PC-9 (cell line): ENCODE measurements at regions not wholly inside any gene's neighbourhood (a gene's known extent, or its start where the extent isn't known, plus 50 kb on each side); places are given as distances from the start of the nearest gene placed in this dataset.

Source experiments
- BruUV-seq: library from RNA; stranded (reverse); fragments of 400-500 nt; replicated peaks from 2 replicates; lab custom pipeline; 2021; lab: Mats Ljungman, UMichigan
- CTCF ChIA-PET: fragments of 300-600 bp; sonication (Branson Sonifier 250); formaldehyde crosslinking; loops from one replicate; lab custom pipeline; 2022; ENCODE audit warnings: antibody characterized with exemption; lab: Charles Lee
- POLR2A ChIA-PET: fragments of 300-600 bp; sonication (Branson Sonifier 250); formaldehyde crosslinking; loops from one replicate; lab custom pipeline; 2022; ENCODE audit warnings: antibody characterized with exemption; ENCODE audit not compliant: unreplicated experiment; lab: Charles Lee
- DNase-seq, 2 experiments: peaks; one replicate each; pipeline versions ENCODE4 v3.0.0 to v3.0.0-alpha.2; 2015 to 2022; ENCODE audit warnings: mixed read lengths in 1 of 2
- H2AFZ ChIP-seq: fragments of 200-600 bp; sonication (generic); 2 replicates; pipeline ENCODE4 v1.8.1; 2017; ENCODE audit warnings: antibody characterized with exemption
- H3F3A ChIP-seq: fragments of 200-600 bp; sonication (generic); 2 replicates; pipeline ENCODE4 v1.8.1; 2017; ENCODE audit warnings: antibody characterized with exemption, mild to moderate bottlenecking, low read depth; ENCODE audit not compliant: insufficient read depth
- H3K27ac ChIP-seq: fragments of 200-600 bp; sonication (generic); 2 replicates; pipeline ENCODE4 v1.6.1; 2016; ENCODE audit warnings: mixed run types
- H3K27me3 ChIP-seq: fragments of 200-600 bp; sonication (generic); 2 replicates; pipeline ENCODE4 v1.6.1; 2016; ENCODE audit warnings: low read depth, mixed run types; ENCODE audit not compliant: insufficient read depth
- H3K36me3 ChIP-seq: fragments of 200-600 bp; sonication (generic); 2 replicates; pipeline ENCODE4 v1.6.1; 2016; ENCODE audit warnings: low read depth, mixed run types
- H3K4me1 ChIP-seq: fragments of 200-600 bp; sonication (generic); replicated peaks from 2 replicates; pipeline ENCODE4 v1.6.1; 2016; ENCODE audit warnings: mixed run types; ENCODE audit not compliant: insufficient read depth
- H3K4me2 ChIP-seq: fragments of 200-600 bp; sonication (generic); 2 replicates; pipeline ENCODE4 v1.6.1; 2017; ENCODE audit warnings: mixed run types
- H3K4me3 ChIP-seq: fragments of 200-600 bp; sonication (generic); 2 replicates; pipeline ENCODE4 v1.6.1; 2016; ENCODE audit warnings: mixed run types
- H3K79me2 ChIP-seq: fragments of 200-600 bp; sonication (generic); 2 replicates; pipeline ENCODE4 v1.6.1; 2017; ENCODE audit warnings: low read depth, mixed run types
- H3K9me2 ChIP-seq: fragments of 200-600 bp; sonication (generic); 2 replicates; pipeline ENCODE4 v1.8.1; 2017; ENCODE audit warnings: mild to moderate bottlenecking; ENCODE audit not compliant: insufficient read depth
- H3K9me3 ChIP-seq: fragments of 200-600 bp; sonication (generic); 2 replicates; pipeline ENCODE4 v1.8.1; 2016; ENCODE audit warnings: low read depth; ENCODE audit not compliant: insufficient read depth
- H4K20me1 ChIP-seq: fragments of 200-600 bp; sonication (generic); 2 replicates; pipeline ENCODE4 v1.8.1; 2017; ENCODE audit not compliant: insufficient read depth
- CTCF ChIP-seq: fragments of 200-600 bp; sonication (generic); conservative IDR thresholded peaks from 2 replicates; pipeline ENCODE4 v1.6.1; 2017; ENCODE audit warnings: mixed run types, antibody characterized with exemption, mild to moderate bottlenecking, moderate library complexity
- EZH2 ChIP-seq: fragments of 200-600 bp; sonication (generic); IDR thresholded peaks from 2 replicates; pipeline ENCODE4 v1.8.0; 2017; ENCODE audit warnings: antibody characterized with exemption, low read depth
- intact Hi-C: fragments of 100-400 bp; cut with micrococcal nuclease; formaldehyde crosslinking; loops from one replicate; pipeline ENCODE4 v1.10.0; 2022; ENCODE audit not compliant: unreplicated experiment

GRCh38 chr12:13342971-13343370, 146.4 kb downstream of the EMP1 start:
- Histone ChIP-seq H4K20me1 (no peaks in the 10 kb centered on the region), H2AFZ (no peak overlapping the region), H3K9me2 (no peaks in the 10 kb centered on the region), H3K4me3 (no peak overlapping the region), H3K79me2 (no peaks in the 10 kb centered on the region), H3F3A (peaks cover 19% of the 10 kb centered on the region), H3K27ac (no peak overlapping the region), H3K36me3 (no peaks in the 10 kb centered on the region), H3K4me2 (no peak overlapping the region), H3K27me3 (no peaks in the 10 kb centered on the region), H3K4me1 (peaks cover 30% of the 10 kb centered on the region), H3K9me3 (peaks cover 4% of the 10 kb centered on the region; the same call in 1 of the 2 replicates)
- TF ChIP-seq CTCF (no peak), EZH2 (no peak)
- intact Hi-C loops: no loop called here
- DNase-seq: no peak
- BruUV-seq: no TSS peak
- ChIA-PET POLR2A (no interaction called here), CTCF (no interaction called here)

- H2AFZ ChIP-seq: no peak overlapping the region
- intact Hi-C loops: no loop called here
Observed at GRCh38 chr12:13340149-13340548, 143.6 kb downstream of the EMP1 start.

GRCh38 chr12:13339538-13339937, 143.0 kb downstream of the EMP1 start:
- intact Hi-C loops: no loop called here
- Histone ChIP-seq H3K4me1 (peaks cover 19% of the 10 kb centered on the region), H3K79me2 (no peaks in the 10 kb centered on the region), H3K36me3 (no peaks in the 10 kb centered on the region), H3K27ac (peak overlapping the region; percentile 93), H3F3A (peaks cover 15% of the 10 kb centered on the region), H3K9me2 (no peaks in the 10 kb centered on the region), H3K9me3 (peaks cover 4% of the 10 kb centered on the region; the same call in 1 of the 2 replicates), H3K4me2 (peak overlapping the region; percentile 48), H2AFZ (no peak overlapping the region), H4K20me1 (no peaks in the 10 kb centered on the region), H3K4me3 (no peak overlapping the region), H3K27me3 (no peaks in the 10 kb centered on the region)
- ChIA-PET CTCF (interaction anchor here (0.8 kb wide), 1 partner anchor 84 kb away, joined by 3 read pairs; no protein-coding TSS in a partner anchor), POLR2A (interaction anchor here (0.5 kb wide), 1 partner anchor 143 kb away, joined by 5 read pairs; the partner anchor contains the start of gene EMP1)
- TF ChIP-seq EZH2: no peak
- no peak for TF ChIP-seq CTCF
- peak; percentile 59 to 95 for DNase-seq
- no TSS peak for BruUV-seq

More at GRCh38 chr12:13340149-13340548, 143.6 kb downstream of the EMP1 start:
- H4K20me1 ChIP-seq: no peaks in the 10 kb centered on the region
- H3K27me3 ChIP-seq: no peaks in the 10 kb centered on the region
- H3K4me1 ChIP-seq: peaks cover 19% of the 10 kb centered on the region
- peaks cover 4% of the 10 kb centered on the region; the same call in 1 of the 2 replicates for H3K9me3 ChIP-seq
- peak overlapping the region; percentile 93 for H3K27ac ChIP-seq
- ChIA-PET CTCF (no interaction called here), POLR2A (interaction anchor here (0.5 kb wide), 1 partner anchor 144 kb away, joined by 5 read pairs; the partner anchor contains the start of gene EMP1)
- no peak for DNase-seq
- peaks cover 15% of the 10 kb centered on the region for H3F3A ChIP-seq
- H3K9me2 ChIP-seq: no peaks in the 10 kb centered on the region
- peak overlapping the region; percentile 48 for H3K4me2 ChIP-seq
- H3K4me3 ChIP-seq: no peak overlapping the region
- no peaks in the 10 kb centered on the region for H3K36me3 ChIP-seq
- no peaks in the 10 kb centered on the region for H3K79me2 ChIP-seq
- BruUV-seq: TSS peak; percentile 57
- TF ChIP-seq CTCF: no peak
- no peak for TF ChIP-seq EZH2
